Peyer's patch (tissue), 4 donors: ENCODE measurements at regions not wholly inside any gene's neighbourhood (a gene's known extent, or its start where the extent isn't known, plus 50 kb on each side); places are given as distances from the start of the nearest gene placed in this dataset.

Experiments used
- CTCF ChIP-seq, 6 experiments: fragments of 450-650 bp in 4 of 6; fragments of 200-600 bp in 2 of 6; sonication (generic) in 1 of 6; IDR thresholded peaks; one replicate each; pipeline ENCODE4 v1.5.1; 2017 to 2019; ENCODE audit warnings: antibody characterized with exemption in 6 of 6, mild to moderate bottlenecking in 3 of 6, moderate library complexity in 1 of 6
- POLR2A ChIP-seq, 2 donors: fragments of 450-650 bp; IDR thresholded peaks; one replicate each; pipeline ENCODE4 v1.5.1; 2017; ENCODE audit warnings: antibody characterized with exemption in 2 of 2, mild to moderate bottlenecking in 2 of 2, moderate library complexity in 2 of 2

- TF ChIP-seq POLR2A (IDR thresholded peaks at IDR 0.05), result no peak
- TF ChIP-seq CTCF (IDR thresholded peaks at IDR 0.05), result no peak
These were observed 470.8 kb upstream of the SEMA3A start for GRCh38 chr7:84665339-84665738.
